VCaP (cell line): ENCODE measurements at regions not wholly inside any gene's neighbourhood (a gene's known extent, or its start where the extent isn't known, plus 50 kb on each side); places are given as distances from the start of the nearest gene placed in this dataset.
A peak's percentile ranks its signal among the peaks of the same experiment; 100 is the strongest.

Source experiments
- H3K27ac ChIP-seq: fragments of 450-650 bp; 2 replicates; pipeline ENCODE4 v1.5.1; 2017
- TF ChIP-seq, protein P1 (sequence below): fragments of 450-650 bp; conservative IDR thresholded peaks from 2 replicates; pipeline ENCODE4 v1.5.1; 2017; ENCODE audit warnings: mild to moderate bottlenecking, moderate library complexity

DNA sequence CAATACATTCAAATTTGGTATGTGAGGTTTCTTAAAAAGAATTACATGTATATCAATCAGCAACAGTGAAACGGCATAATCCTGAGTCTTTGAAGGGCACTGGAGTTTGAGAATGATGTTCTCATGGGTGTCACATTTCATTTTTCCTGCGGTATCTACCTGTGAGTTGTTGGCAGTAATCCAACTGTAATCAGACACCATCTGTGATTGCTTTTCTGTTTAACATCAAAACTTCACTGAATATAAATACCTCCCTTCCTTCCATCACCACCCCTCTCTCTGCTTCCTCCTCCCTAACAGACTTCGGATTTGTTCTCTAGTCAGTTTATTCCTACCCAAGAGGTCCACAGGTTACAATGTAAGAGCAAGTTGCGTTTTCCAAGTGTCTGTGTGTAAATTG is 275.2 kb upstream of the PCSK5 start:
- H3K27ac ChIP-seq: no peak overlapping the region
- TF ChIP-seq, protein P1, sequence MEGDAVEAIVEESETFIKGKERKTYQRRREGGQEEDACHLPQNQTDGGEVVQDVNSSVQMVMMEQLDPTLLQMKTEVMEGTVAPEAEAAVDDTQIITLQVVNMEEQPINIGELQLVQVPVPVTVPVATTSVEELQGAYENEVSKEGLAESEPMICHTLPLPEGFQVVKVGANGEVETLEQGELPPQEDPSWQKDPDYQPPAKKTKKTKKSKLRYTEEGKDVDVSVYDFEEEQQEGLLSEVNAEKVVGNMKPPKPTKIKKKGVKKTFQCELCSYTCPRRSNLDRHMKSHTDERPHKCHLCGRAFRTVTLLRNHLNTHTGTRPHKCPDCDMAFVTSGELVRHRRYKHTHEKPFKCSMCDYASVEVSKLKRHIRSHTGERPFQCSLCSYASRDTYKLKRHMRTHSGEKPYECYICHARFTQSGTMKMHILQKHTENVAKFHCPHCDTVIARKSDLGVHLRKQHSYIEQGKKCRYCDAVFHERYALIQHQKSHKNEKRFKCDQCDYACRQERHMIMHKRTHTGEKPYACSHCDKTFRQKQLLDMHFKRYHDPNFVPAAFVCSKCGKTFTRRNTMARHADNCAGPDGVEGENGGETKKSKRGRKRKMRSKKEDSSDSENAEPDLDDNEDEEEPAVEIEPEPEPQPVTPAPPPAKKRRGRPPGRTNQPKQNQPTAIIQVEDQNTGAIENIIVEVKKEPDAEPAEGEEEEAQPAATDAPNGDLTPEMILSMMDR: no peak

DNA sequence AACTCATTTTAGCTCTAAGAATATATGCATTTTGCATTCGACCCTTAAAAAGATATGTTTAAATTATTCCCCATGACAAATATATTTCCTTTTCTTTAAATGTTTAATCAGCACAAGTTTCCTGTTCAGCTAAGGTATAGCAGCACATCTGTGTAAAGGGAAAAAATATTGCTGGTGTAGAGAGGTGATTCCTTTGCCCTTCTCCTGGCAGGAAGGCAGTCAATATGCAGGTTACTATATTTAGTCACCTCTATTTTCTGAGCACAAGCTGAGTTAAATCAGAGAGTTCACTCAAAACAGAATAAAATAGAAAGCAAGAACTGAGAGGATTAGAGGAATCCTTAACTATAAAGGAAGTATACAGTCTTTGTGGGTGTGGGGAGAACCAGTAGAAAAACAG is 274.4 kb upstream of the PCSK5 start:
- TF ChIP-seq, protein P1: no peak
- H3K27ac ChIP-seq: no peak overlapping the region

DNA sequence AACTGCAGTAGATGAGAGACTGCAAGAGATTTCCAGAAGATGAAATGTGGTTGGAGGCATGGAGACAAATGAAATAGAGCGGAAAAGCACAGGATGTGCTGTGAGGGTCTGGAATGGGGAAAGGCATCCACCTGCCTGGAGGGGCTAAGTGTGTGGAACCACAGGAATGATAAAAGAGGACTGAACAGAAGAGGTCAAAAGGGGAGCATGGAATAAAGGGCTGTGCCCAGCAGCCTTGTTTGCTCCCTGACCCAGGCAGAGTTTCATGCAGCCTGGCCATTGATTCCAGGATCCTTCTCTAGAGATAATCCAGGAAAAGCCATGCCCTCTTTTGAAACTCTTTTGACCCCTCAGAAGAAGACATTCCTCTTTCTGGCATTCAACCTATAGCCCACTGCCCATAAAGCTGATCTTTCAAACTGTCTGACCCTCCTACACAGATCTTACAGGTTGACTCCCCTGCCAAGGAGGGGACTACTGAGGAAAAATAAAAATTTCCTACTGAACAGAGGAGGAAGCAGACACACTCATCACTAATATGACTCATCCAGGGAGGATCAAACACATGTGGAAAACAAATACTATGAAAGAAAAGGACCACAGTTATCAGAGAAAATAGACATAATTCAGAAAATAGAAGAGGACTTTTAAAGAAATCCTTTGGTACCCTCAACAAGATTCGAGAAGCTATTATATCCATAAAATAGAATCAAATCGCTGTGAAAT is 273.5 kb upstream of the PCSK5 start:
- H3K27ac ChIP-seq: no peak overlapping the region
- TF ChIP-seq, protein P1: no peak

DNA sequence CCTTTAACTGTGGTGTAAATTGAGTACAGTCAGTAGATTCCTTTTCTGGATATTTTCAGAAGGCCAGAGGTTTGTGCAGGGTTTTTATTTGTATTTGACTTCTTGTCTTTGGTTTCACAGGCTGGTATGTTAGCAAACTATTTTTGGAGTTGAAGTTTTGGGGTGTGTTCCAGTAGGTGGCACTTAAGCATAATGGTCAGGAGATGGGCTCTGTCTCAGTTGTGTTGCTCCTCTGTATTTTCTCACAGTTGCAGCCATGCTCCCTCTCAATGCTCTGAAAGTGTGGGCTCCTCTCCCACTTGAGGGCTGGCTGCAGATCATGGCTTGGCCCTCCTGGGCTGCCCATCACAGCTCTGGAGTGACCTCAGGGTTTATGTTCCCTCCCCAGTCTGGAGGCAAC is 267.0 kb upstream of the PCSK5 start:
- TF ChIP-seq, protein P1: no peak
- H3K27ac ChIP-seq: no peak overlapping the region

DNA sequence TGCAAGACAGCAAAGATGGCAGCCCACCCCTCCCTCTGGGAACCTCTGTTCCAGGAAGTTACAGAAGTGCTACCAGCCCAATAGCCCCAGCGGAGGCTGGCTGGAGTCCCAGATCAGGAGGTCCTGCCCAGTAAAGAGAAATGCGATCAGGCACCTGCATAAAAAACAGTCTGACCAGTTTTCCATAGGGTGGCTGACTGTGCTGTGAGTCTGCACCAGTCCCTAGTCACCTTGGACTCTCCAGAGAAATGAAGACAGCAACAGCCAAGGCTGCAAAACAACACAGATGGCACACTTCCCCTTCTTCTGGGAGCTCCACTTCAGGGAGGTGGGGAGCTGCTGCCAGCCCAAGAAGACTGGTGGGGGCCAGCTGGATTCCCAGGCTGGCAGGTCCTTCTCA is 265.5 kb upstream of the PCSK5 start:
- TF ChIP-seq, protein P1: no peak
- H3K27ac ChIP-seq: peak overlapping the region; percentile 23; the same call in 1 of the 2 replicates

DNA sequence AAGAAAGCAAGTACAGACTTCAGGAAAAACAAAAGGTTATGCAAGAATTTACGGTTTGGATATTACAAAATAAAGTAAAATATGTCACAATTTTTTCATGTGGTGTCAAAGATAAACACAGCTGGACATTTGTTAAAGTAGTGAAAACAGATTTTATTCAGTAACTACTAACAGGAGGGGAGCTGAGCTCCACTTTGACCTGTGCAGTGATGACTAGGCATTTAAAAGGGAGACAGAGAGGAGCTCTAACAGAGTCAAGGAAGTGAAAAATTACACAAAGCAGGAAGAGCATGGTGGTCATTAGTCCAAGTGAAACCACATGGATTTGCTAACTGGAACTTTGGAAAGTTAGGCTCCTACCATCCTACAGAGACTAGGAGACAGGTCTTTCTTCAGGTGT is 263.6 kb upstream of the PCSK5 start:
- TF ChIP-seq, protein P1: no peak
- no peak overlapping the region for H3K27ac ChIP-seq

DNA sequence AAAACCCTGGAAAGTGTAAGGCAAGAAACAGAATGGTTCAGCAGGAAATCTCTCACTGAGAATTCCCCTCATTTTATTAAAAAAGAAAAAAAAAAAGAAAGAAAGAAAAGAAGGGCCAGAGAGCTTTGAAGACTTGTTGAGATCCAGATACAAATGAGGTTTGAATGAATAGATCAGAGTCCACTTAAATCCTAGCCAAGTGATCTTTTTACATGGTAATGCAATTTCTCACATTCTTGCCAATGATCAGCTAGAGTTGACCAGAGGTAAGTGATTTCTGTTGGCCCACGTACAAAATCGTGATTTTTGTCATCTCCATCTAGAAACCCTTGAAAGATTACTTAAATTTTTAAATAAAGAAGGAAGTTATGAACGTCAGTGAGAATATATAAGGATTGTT is 261.5 kb upstream of the PCSK5 start:
- TF ChIP-seq, protein P1: no peak
- H3K27ac ChIP-seq: no peak overlapping the region
